ENCODE measurements at regions not wholly inside any gene's neighbourhood (a gene's known extent, or its start where the extent isn't known, plus 50 kb on each side); places are given as distances from the start of the nearest gene placed in this dataset.

GRCh38 chr5:120219988-120220387 lies 244.1 kb upstream of the PRR16 start:
- whole genome bisulfite sequencing, 2 donors, result 96 to 98% methylated on average over 3 of the region's 3 CpGs

GRCh38 chr5:120225524-120225923 lies 238.6 kb upstream of the PRR16 start:
- H3K4me3 ChIP-seq (replicated peaks in 1 of 3), result no peak overlapping the region
- no peaks in the 10 kb centered on the region for H3K9me3 ChIP-seq
- no peaks in the 10 kb centered on the region for H3K27me3 ChIP-seq
- DNase-seq, result no peak
- 69 to 78% methylated on average over 2 of the region's 2 CpGs for WGBS, 2 donors
- intact Hi-C loops (cut with DNase I), result no loop called here
- no peak overlapping the region for H3K27ac ChIP-seq
- H3K36me3 ChIP-seq, result no peaks in the 10 kb centered on the region
- H3K4me1 ChIP-seq, result no peaks in the 10 kb centered on the region
- TF ChIP-seq POLR2A (IDR thresholded peaks at IDR 0.05) (no peak), CTCF (IDR thresholded peaks at IDR 0.05) (no peak)

More at GRCh38 chr5:120219988-120220387, 244.1 kb upstream of the PRR16 start:
- Histone ChIP-seq H3K27me3 (no peaks in the 10 kb centered on the region), H3K27ac (no peak overlapping the region), H3K4me3 (replicated peaks in 1 of 3) (no peak overlapping the region), H3K9me3 (no peaks in the 10 kb centered on the region), H3K36me3 (no peaks in the 10 kb centered on the region), H3K4me1 (no peaks in the 10 kb centered on the region)
- no peak for DNase-seq
- TF ChIP-seq POLR2A (IDR thresholded peaks at IDR 0.05) (no peak), CTCF (IDR thresholded peaks at IDR 0.05) (no peak)
- intact Hi-C loops (cut with DNase I), result no loop called here

- intact Hi-C loops (cut with DNase I), result no loop called here
- Histone ChIP-seq H3K4me3 (replicated peaks in 1 of 3) (no peak overlapping the region), H3K27me3 (no peaks in the 10 kb centered on the region), H3K4me1 (no peaks in the 10 kb centered on the region), H3K9me3 (no peaks in the 10 kb centered on the region), H3K36me3 (no peaks in the 10 kb centered on the region), H3K27ac (no peak overlapping the region)
- 86 to 87% methylated on average over 9 to 10 of the region's 10 CpGs for WGBS, 2 donors
- DNase-seq, result no peak
- TF ChIP-seq CTCF (IDR thresholded peaks at IDR 0.05), result no peak
- TF ChIP-seq POLR2A (IDR thresholded peaks at IDR 0.05), result no peak
Observed at GRCh38 chr5:120228262-120229031, 235.7 kb upstream of the PRR16 start.

GRCh38 chr5:120229036-120229435 lies 235.1 kb upstream of the PRR16 start:
- no peaks in the 10 kb centered on the region for H3K27me3 ChIP-seq
- H3K9me3 ChIP-seq, result no peaks in the 10 kb centered on the region
- no peak for DNase-seq
- no peaks in the 10 kb centered on the region for H3K4me1 ChIP-seq
- TF ChIP-seq POLR2A (IDR thresholded peaks at IDR 0.05), result no peak
- TF ChIP-seq CTCF (IDR thresholded peaks at IDR 0.05), result no peak
- WGBS, 2 donors, result 86 to 100% methylated on average over 1 of the region's 1 CpG
- H3K4me3 ChIP-seq (replicated peaks in 1 of 3), result no peak overlapping the region
- no peak overlapping the region for H3K27ac ChIP-seq
- no peaks in the 10 kb centered on the region for H3K36me3 ChIP-seq
- intact Hi-C loops (cut with DNase I), result no loop called here

- no peak for TF ChIP-seq POLR2A (IDR thresholded peaks at IDR 0.05)
- TF ChIP-seq CTCF (IDR thresholded peaks at IDR 0.05), result no peak
- no peaks in the 10 kb centered on the region for H3K9me3 ChIP-seq
- intact Hi-C loops (cut with DNase I), result no loop called here
- no peak for DNase-seq
- no peaks in the 10 kb centered on the region for H3K27me3 ChIP-seq
- H3K36me3 ChIP-seq, result no peaks in the 10 kb centered on the region
- H3K4me1 ChIP-seq, result no peaks in the 10 kb centered on the region
- WGBS, 2 donors, result 98 to 100% methylated on average over 1 of the region's 1 CpG
- no peak overlapping the region for H3K27ac ChIP-seq
- H3K4me3 ChIP-seq (replicated peaks in 1 of 3), result no peak overlapping the region
Observed at GRCh38 chr5:120231563-120231962, 232.5 kb upstream of the PRR16 start.
